Muscle layer of duodenum (tissue), 2 donors: ENCODE measurements at regions not wholly inside any gene's neighbourhood (a gene's known extent, or its start where the extent isn't known, plus 50 kb on each side); places are given as distances from the start of the nearest gene placed in this dataset.

Source experiments
- H3K27ac ChIP-seq: one replicate; pipeline ENCODE4 v1.7.0; 2013; ENCODE audit warnings: mild to moderate bottlenecking, low read length
- H3K27me3 ChIP-seq: one replicate; pipeline ENCODE4 v1.7.0; 2013; ENCODE audit warnings: low read depth, mild to moderate bottlenecking, control low read depth, low read length
- H3K36me3 ChIP-seq, 2 donors: one replicate each; pipeline ENCODE4 v1.7.0; 2013; ENCODE audit warnings: low read length in 2 of 2, control low read depth in 1 of 2, mild to moderate bottlenecking in 1 of 2; ENCODE audit not compliant: insufficient read depth in 2 of 2, control insufficient read depth in 1 of 2
- H3K4me1 ChIP-seq, 2 donors: one replicate each; pipeline ENCODE4 v1.7.0; 2013; ENCODE audit warnings: low read length in 2 of 2, mild to moderate bottlenecking in 2 of 2, control low read depth in 1 of 2, moderate library complexity in 1 of 2; ENCODE audit not compliant: insufficient read depth in 2 of 2, control insufficient read depth in 1 of 2
- H3K4me3 ChIP-seq, 2 donors: one replicate each; pipeline ENCODE4 v1.7.0; 2013; ENCODE audit warnings: low read length in 2 of 2, low read depth in 1 of 2, mild to moderate bottlenecking in 1 of 2
- H3K9me3 ChIP-seq, 2 donors: one replicate each; pipeline ENCODE4 v1.7.0; 2013; ENCODE audit warnings: low read length in 2 of 2, control low read depth in 1 of 2, mild to moderate bottlenecking in 1 of 2; ENCODE audit not compliant: control insufficient read depth in 1 of 2
- donor health status: healthy.

- Histone ChIP-seq H3K27ac (no peak overlapping the region), H3K4me3 (no peak overlapping the region), H3K36me3 (no peaks in the 10 kb centered on the region), H3K4me1 (no peaks in the 10 kb centered on the region), H3K27me3 (no peaks in the 10 kb centered on the region), H3K9me3 (peaks cover 0 to 6% of the 10 kb centered on the region in 2 donors)
These were observed 240.6 kb downstream of the PABPC4L start for GRCh38 chr4:133960975-133961374.

DNA sequence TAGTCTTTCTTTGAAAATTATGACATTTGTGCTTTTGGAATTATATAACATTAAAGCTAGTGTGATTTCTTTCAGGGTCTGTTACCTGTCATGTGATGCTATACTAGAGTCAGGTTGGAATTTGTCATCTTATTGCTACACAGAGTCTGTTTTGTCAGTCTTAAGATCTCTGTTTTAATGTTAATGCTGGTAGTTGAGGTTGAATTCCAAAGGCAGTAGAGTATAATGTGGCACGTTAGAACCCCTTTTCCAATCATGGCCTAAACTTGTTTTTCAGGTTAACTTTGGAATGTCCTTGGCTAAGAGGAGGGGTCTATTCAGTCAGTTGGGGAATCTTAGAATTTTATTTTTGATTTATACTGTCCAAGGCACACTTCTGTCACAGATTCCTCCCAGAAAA lies 258.5 kb downstream of the PABPC4L start:
- H3K4me1 ChIP-seq = no peaks in the 10 kb centered on the region
- no peak overlapping the region for H3K27ac ChIP-seq
- no peaks in the 10 kb centered on the region for H3K9me3 ChIP-seq
- no peaks in the 10 kb centered on the region for H3K27me3 ChIP-seq
- no peak overlapping the region for H3K4me3 ChIP-seq
- H3K36me3 ChIP-seq = no peaks in the 10 kb centered on the region

GRCh38 chr4:133938061-133938460 lies 263.5 kb downstream of the PABPC4L start:
- no peaks in the 10 kb centered on the region for H3K27me3 ChIP-seq
- H3K4me1 ChIP-seq = no peaks in the 10 kb centered on the region
- H3K27ac ChIP-seq = no peak overlapping the region
- H3K9me3 ChIP-seq = no peaks in the 10 kb centered on the region
- no peaks in the 10 kb centered on the region for H3K36me3 ChIP-seq
- H3K4me3 ChIP-seq = no peak overlapping the region

GRCh38 chr4:133929531-133930239 lies 271.9 kb downstream of the PABPC4L start:
- Histone ChIP-seq H3K36me3 (no peaks in the 10 kb centered on the region), H3K27me3 (no peaks in the 10 kb centered on the region), H3K9me3 (no peaks in the 10 kb centered on the region), H3K4me3 (no peak overlapping the region), H3K4me1 (no peaks in the 10 kb centered on the region), H3K27ac (no peak overlapping the region)

DNA sequence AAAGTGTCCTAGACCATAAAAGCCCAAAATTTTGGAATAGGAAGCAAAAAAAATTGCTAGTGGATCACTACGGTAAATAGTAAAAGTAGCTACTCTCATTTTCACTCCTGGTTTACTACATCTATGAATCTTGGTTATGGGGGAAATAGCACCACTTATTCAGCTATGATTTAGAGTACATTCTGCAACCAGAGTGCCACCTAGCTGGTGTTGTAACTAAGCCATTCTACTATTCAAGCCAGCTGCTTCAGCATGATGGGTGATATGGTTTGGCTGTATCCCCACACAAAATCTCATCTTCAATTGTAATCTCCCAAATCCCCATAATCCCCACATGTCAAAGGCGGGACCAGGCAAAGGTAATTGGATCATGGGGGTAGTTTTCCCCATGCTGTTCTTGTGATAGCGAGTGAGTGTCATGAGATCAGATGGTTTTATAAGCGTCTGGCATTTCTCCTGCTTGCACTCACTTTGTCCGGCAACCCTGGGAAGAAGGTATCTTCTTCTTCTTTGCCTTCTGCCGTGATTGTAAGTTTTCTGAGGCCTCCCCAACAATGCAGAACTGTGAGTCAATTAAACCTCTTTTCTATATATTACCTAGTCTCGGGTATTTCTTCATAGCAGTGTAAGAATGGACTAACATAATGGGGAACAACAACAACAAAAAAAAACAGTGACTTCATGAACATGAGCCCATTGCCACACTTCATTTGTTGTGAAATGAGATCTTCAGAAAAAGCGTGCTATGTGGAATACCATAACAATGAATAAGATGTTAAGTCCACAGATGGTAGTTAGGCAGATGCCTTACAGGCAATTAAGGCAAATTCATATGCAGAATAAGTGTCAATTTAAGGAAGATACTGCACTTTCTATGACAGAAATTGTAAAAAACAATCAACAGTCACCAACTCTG lies 280.1 kb downstream of the PABPC4L start:
- no peak overlapping the region for H3K27ac ChIP-seq
- no peak overlapping the region for H3K4me3 ChIP-seq
- no peaks in the 10 kb centered on the region for H3K27me3 ChIP-seq
- H3K36me3 ChIP-seq = no peaks in the 10 kb centered on the region
- no peaks in the 10 kb centered on the region for H3K9me3 ChIP-seq
- H3K4me1 ChIP-seq = no peaks in the 10 kb centered on the region

DNA sequence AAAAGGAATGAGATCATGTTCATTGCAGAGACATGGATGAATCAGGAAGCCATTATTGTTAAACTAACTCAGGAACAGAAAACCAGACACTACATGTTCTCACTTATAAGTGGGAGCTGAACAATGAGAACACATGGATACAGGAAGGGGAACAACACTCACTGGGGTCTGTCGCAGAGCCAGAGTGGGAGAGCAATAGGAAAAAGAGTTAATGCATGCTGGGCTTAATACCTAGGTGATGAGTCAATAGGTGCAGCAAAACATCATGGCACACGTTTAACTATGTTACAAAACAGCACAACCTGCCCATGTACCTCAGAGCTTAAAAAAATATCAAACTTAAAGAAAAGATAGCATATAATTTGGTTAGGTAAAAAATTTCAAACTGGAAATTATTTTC lies 281.4 kb downstream of the PABPC4L start:
- H3K36me3 ChIP-seq = no peaks in the 10 kb centered on the region

DNA sequence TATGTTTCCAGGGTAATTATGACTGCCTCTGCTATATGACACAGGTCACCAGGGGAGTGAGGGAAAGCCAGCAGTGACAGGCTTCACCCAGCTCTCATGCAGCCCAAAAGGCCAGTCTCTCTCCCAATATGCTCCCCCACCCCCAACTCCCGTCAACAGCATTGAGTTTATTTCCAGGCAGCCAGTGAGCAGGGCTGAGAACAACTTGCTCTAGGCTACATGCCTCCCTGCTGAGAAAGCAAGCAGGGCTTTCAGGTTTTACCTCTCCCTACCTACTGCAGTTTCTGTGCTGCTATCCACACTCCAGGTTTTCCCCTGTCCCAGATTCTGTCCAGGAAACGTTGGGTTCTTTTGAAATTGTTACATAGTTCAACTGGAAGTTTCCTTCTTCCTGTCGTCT lies 291.4 kb downstream of the PABPC4L start:
- Histone ChIP-seq H3K27me3 (no peaks in the 10 kb centered on the region), H3K4me1 (no peaks in the 10 kb centered on the region), H3K27ac (no peak overlapping the region), H3K4me3 (no peak overlapping the region), H3K9me3 (peaks cover 0 to 3% of the 10 kb centered on the region in 2 donors), H3K36me3 (no peaks in the 10 kb centered on the region)

More for the DNA sequence above, 281.4 kb downstream of the PABPC4L start:
- no peaks in the 10 kb centered on the region for H3K4me1 ChIP-seq
- H3K27me3 ChIP-seq = no peaks in the 10 kb centered on the region
- H3K4me3 ChIP-seq = no peak overlapping the region
- no peaks in the 10 kb centered on the region for H3K9me3 ChIP-seq
- H3K27ac ChIP-seq = no peak overlapping the region

GRCh38 chr4:133903029-133903428 lies 298.6 kb downstream of the PABPC4L start:
- Histone ChIP-seq H3K27me3 (no peaks in the 10 kb centered on the region), H3K4me3 (no peak overlapping the region), H3K9me3 (no peaks in the 10 kb centered on the region), H3K4me1 (no peaks in the 10 kb centered on the region), H3K36me3 (no peaks in the 10 kb centered on the region), H3K27ac (no peak overlapping the region)

GRCh38 chr4:133891011-133891410 lies 310.6 kb downstream of the PABPC4L start:
- no peak overlapping the region for H3K4me3 ChIP-seq
- no peaks in the 10 kb centered on the region for H3K9me3 ChIP-seq
- H3K36me3 ChIP-seq = no peaks in the 10 kb centered on the region
- H3K4me1 ChIP-seq = no peaks in the 10 kb centered on the region
- no peaks in the 10 kb centered on the region for H3K27me3 ChIP-seq
- H3K27ac ChIP-seq = no peak overlapping the region

DNA sequence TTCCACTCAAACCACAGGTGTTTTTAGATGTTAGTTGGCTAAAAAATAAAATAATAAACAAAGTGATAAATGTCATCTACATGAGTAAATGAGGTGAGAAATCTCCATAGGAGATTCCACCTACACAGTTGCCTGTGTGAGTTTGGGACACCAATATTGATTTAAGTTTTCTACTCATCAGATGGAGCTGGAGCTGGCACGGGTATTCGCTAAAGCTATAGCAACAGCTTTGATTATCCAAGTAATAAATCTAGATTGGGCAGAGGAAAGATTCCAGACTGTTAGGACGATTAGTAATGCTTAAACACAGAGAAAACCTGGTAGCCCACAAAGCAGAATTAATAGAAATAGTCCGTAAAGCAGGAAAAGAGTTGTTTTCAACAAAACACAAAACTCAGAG lies 313.9 kb downstream of the PABPC4L start:
- no peaks in the 10 kb centered on the region for H3K9me3 ChIP-seq
- no peaks in the 10 kb centered on the region for H3K27me3 ChIP-seq
- no peak overlapping the region for H3K4me3 ChIP-seq
- no peaks in the 10 kb centered on the region for H3K4me1 ChIP-seq
- H3K36me3 ChIP-seq = no peaks in the 10 kb centered on the region
- no peak overlapping the region for H3K27ac ChIP-seq

DNA sequence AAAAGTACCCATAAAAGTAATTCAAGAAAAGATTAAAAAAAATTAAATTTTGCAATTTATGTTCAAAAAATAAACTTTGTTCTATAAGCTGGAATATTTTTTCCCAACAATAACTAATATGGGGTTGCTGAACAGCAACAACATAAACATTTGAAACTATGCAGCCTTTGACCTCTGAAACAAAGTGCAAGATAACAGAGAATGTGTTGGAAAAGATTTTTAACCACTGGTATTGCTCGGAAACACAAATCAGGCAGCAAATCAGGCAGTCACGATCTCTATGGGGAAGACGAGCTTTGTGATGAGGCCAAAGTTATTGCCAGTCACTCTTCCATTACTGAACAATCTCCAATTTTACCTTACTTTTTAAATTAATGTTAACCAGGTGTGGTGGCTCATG lies 332.1 kb downstream of the PABPC4L start:
- H3K9me3 ChIP-seq = no peaks in the 10 kb centered on the region
- H3K4me3 ChIP-seq = no peak overlapping the region
- H3K27me3 ChIP-seq = no peaks in the 10 kb centered on the region
- H3K4me1 ChIP-seq = no peaks in the 10 kb centered on the region
- H3K27ac ChIP-seq = no peak overlapping the region
- no peaks in the 10 kb centered on the region for H3K36me3 ChIP-seq
